HepG2 (cell line): ENCODE measurements at regions not wholly inside any gene's neighbourhood (a gene's known extent, or its start where the extent isn't known, plus 50 kb on each side); places are given as distances from the start of the nearest gene placed in this dataset.

ENCODE experiments used
- ATAC-seq: fragments of 200-7000 bp; cut with Tn5 transposase; 3 replicates; pipeline ENCODE4 v1.9.1; 2020; ENCODE audit warnings: mild to moderate bottlenecking, moderate library complexity
- BruUV-seq: library from RNA; stranded (reverse); fragments of 400-500 nt; replicated peaks from 2 replicates; lab custom pipeline; 2021; lab: Mats Ljungman, UMichigan
- CTCF ChIA-PET: fragments of 300-600 bp; formaldehyde crosslinking; extraction: SDS; loops from one replicate; lab custom pipeline; 2021; ENCODE audit warnings: low total read pairs, inconsistent platforms, low intra/inter-chr PET ratio; lab: Yijun Ruan, JAX
- POLR2A ChIA-PET: fragments of 350-600 bp; sonication (Branson Sonifier 250); formaldehyde crosslinking; loops from one replicate; lab custom pipeline; 2020; ENCODE audit warnings: antibody characterized with exemption, inconsistent platforms; lab: Yijun Ruan, JAX
- DNase-seq: peaks from one replicate; pipeline ENCODE4 v3.0.0-alpha.2; 2015; ENCODE audit warnings: low spot score
- FAIRE-seq: peaks from 3 replicates; lab custom pipeline; 2011; peaks lifted over from hg19 to GRCh38; lab: Jason Lieb, UNC
- H2AFZ ChIP-seq: one replicate; pipeline ENCODE4 v1.6.1; 2011; ENCODE audit warnings: low read length, inconsistent platforms
- H3K27ac ChIP-seq: fragments of 300-600 bp; 3 replicates; pipeline ENCODE4 v1.8.0; 2011; ENCODE audit warnings: mixed run types, mild to moderate bottlenecking, mixed read lengths, low read length, inconsistent platforms; ENCODE audit not compliant: insufficient read depth; ENCODE audit errors: extremely low read length
- H3K27me3 ChIP-seq, 2 experiments: fragments of 200-600 bp in 1 of 2; 2 replicates in 1 of 2; 3 replicates in 1 of 2; pipeline versions ENCODE4 v1.6.0 to v1.8.0; 2011; ENCODE audit warnings: low read length in 2 of 2, mild to moderate bottlenecking in 2 of 2, moderate library complexity in 2 of 2, inconsistent platforms in 1 of 2; ENCODE audit not compliant: insufficient read depth in 2 of 2, control insufficient read depth in 1 of 2
- H3K36me3 ChIP-seq, 2 experiments: fragments of 200-600 bp in 1 of 2; replicated peaks in 1 of 2; 2 replicates in 1 of 2; 3 replicates in 1 of 2; pipeline versions ENCODE4 v1.5.1 to v1.8.0; 2011; ENCODE audit warnings: low read length in 2 of 2, inconsistent platforms in 1 of 2; ENCODE audit not compliant: insufficient read depth in 2 of 2, control insufficient read depth in 1 of 2
- H3K4me1 ChIP-seq: 2 replicates; pipeline ENCODE4 v1.5.1; 2012; ENCODE audit warnings: low read length, inconsistent platforms; ENCODE audit not compliant: insufficient read depth
- H3K4me2 ChIP-seq: 2 replicates; pipeline ENCODE4 v1.6.0; 2011; ENCODE audit warnings: low read depth, low read length, inconsistent platforms
- H3K4me3 ChIP-seq, 3 experiments: fragments of 200-600 bp in 1 of 3; sonication (generic), shearing (Covaris generic) in 1 of 3; replicated peaks in 1 of 3; 2 replicates each; pipeline ENCODE4 v1.5.1; 2011 to 2016; ENCODE audit warnings: low read length in 3 of 3, inconsistent platforms in 2 of 3, low read depth in 2 of 3, mild to moderate bottlenecking in 2 of 3, control low read depth in 1 of 3, mixed read lengths in 1 of 3; ENCODE audit not compliant: insufficient read depth in 1 of 3
- H3K79me2 ChIP-seq: one replicate; pipeline ENCODE4 v1.6.1; 2011; ENCODE audit warnings: low read length, inconsistent platforms; ENCODE audit not compliant: insufficient read depth
- H3K9ac ChIP-seq: 2 replicates; pipeline ENCODE4 v1.6.0; 2011; ENCODE audit warnings: mild to moderate bottlenecking, low read depth, low read length, inconsistent platforms; ENCODE audit not compliant: insufficient read depth
- H3K9me3 ChIP-seq: 2 replicates; pipeline ENCODE4 v1.5.1; 2012; ENCODE audit warnings: mild to moderate bottlenecking, low read length
- H4K20me1 ChIP-seq: 2 replicates; pipeline ENCODE4 v1.6.0; 2011; ENCODE audit warnings: inconsistent platforms, mild to moderate bottlenecking, low read length, moderate library complexity; ENCODE audit not compliant: insufficient read depth
- ASH2L ChIP-seq: fragments of 300-600, 200-600 bp; sonication (generic); IDR thresholded peaks from 2 replicates; pipeline ENCODE4 v1.7.0; 2017; ENCODE audit warnings: low read depth, mild to moderate bottlenecking, moderate library complexity, mixed read lengths, low read length; ENCODE audit not compliant: insufficient read length
- ATM ChIP-seq: fragments of 450-650 bp; IDR thresholded peaks from 2 replicates; pipeline ENCODE4 v1.7.1; 2017; ENCODE audit warnings: mild to moderate bottlenecking, borderline replicate concordance
- KLF12 ChIP-seq: sonication (generic); formaldehyde crosslinking; IDR thresholded peaks from 2 replicates; pipeline ENCODE4 v1.4.0; 2020; ENCODE audit warnings: missing genetic modification reagents, borderline replicate concordance
- KMT2B ChIP-seq: IDR thresholded peaks from 2 replicates; pipeline ENCODE4 v1.6.1; 2016; ENCODE audit warnings: missing genetic modification reagents, missing compliant biosample characterization
- MBNL3 ChIP-seq: fragments of 250-450 bp; sonication (Bioruptor Pico); conservative IDR thresholded peaks from 2 replicates; pipeline ENCODE4 v1.8.0; 2022; ENCODE audit warnings: mild to moderate bottlenecking, inconsistent platforms
- RBM39 ChIP-seq: fragments of 200-400 bp; formaldehyde crosslinking; IDR thresholded peaks from one replicate; pipeline ENCODE4 v1.6.1; 2018; ENCODE audit warnings: antibody characterized with exemption, mild to moderate bottlenecking, low read depth, low read length; ENCODE audit not compliant: poor library complexity, severe bottlenecking
- RFXAP ChIP-seq: sonication (generic); formaldehyde crosslinking; IDR thresholded peaks from 2 replicates; pipeline ENCODE4 v1.4.0; 2020; ENCODE audit warnings: missing genetic modification reagents, borderline replicate concordance
- SKI ChIP-seq: fragments of 450-650 bp; IDR thresholded peaks from one replicate; pipeline ENCODE4 v1.6.1; 2018; ENCODE audit warnings: mild to moderate bottlenecking; ENCODE audit not compliant: partially characterized antibody
- STAT6 ChIP-seq: sonication (generic); formaldehyde crosslinking; IDR thresholded peaks from 2 replicates; pipeline ENCODE4 v1.4.0; 2020; ENCODE audit warnings: missing genetic modification reagents, mild to moderate bottlenecking, borderline replicate concordance
- TEF ChIP-seq: sonication (generic); formaldehyde crosslinking; IDR thresholded peaks from 2 replicates; pipeline ENCODE4 v1.5.0; 2020; ENCODE audit warnings: missing genetic modification reagents
- ZIK1 ChIP-seq: sonication (generic); formaldehyde crosslinking; IDR thresholded peaks from 2 replicates; pipeline ENCODE4 v1.5.0; 2020; ENCODE audit warnings: mild to moderate bottlenecking, low read depth, missing genetic modification reagents, borderline replicate concordance
- ZNF329 ChIP-seq: sonication (generic); formaldehyde crosslinking; IDR thresholded peaks from 2 replicates; pipeline ENCODE4 v1.9.0; 2021; ENCODE audit warnings: low read depth, mild to moderate bottlenecking, missing genetic modification reagents
- ZNF883 ChIP-seq: sonication (generic); formaldehyde crosslinking; IDR thresholded peaks from 2 replicates; pipeline ENCODE4 v1.5.1; 2020; ENCODE audit warnings: mild to moderate bottlenecking, missing genetic modification reagents; ENCODE audit errors: not compliant biosample characterization
- WGBS: methylation state at CpG from one replicate; pipeline ENCODE4 v1.1.6; 2017; ENCODE audit warnings: low lambda C conversion rate; 5-methylcytosine and 5-hydroxymethylcytosine counted together
- in situ Hi-C: cut with HindIII; loops from 2 replicates; pipeline ENCODE4 v1.10.0; 2017; ENCODE audit warnings: low pct_unique_long_range_greater_than_20kb; ENCODE audit not compliant: extremely low pct_ligation_motif_present
- intact Hi-C: fragments of 100-400 bp; cut with micrococcal nuclease; formaldehyde crosslinking; loops from one replicate; pipeline ENCODE4 v1.10.0; 2022; ENCODE audit not compliant: unreplicated experiment
- TF ChIP-seq, protein P1 (sequence below): sonication (generic); formaldehyde crosslinking; conservative IDR thresholded peaks from 2 replicates; pipeline ENCODE4 v1.4.0; 2020; ENCODE audit warnings: mild to moderate bottlenecking, missing genetic modification reagents, moderate library complexity
- TF ChIP-seq, protein P2 (sequence below): sonication (generic); formaldehyde crosslinking; IDR thresholded peaks from 2 replicates; pipeline ENCODE4 v1.5.0; 2020; ENCODE audit warnings: missing genetic modification reagents, mild to moderate bottlenecking, borderline replicate concordance

GRCh38 chr4:155602351-155603140 is 64.1 kb upstream of the GUCY1A1 start:
- Histone ChIP-seq H3K4me1 (no peaks in the 10 kb centered on the region), H3K9ac (no peak overlapping the region), H3K4me3 (no peak overlapping the region), H3K36me3 (no peaks in the 10 kb centered on the region), H2AFZ (no peak overlapping the region), H3K4me2 (no peak overlapping the region), H3K27me3 (no peaks in the 10 kb centered on the region; a peak in 1 of 5 replicates), H3K9me3 (no peaks in the 10 kb centered on the region), H3K79me2 (no peaks in the 10 kb centered on the region), H4K20me1 (no peaks in the 10 kb centered on the region), H3K27ac (no peak overlapping the region)
- ATAC-seq (no peak), FAIRE-seq (no peak), DNase-seq (no peak)
- BruUV-seq, result no TSS peak
- in situ Hi-C loops, result no loop called here
- ChIA-PET POLR2A (no interaction called here), CTCF (no interaction called here)
- intact Hi-C loops, result no loop called here
- WGBS, result 25% methylated on average over 3 of the region's 3 CpGs
- TF ChIP-seq, protein P1, sequence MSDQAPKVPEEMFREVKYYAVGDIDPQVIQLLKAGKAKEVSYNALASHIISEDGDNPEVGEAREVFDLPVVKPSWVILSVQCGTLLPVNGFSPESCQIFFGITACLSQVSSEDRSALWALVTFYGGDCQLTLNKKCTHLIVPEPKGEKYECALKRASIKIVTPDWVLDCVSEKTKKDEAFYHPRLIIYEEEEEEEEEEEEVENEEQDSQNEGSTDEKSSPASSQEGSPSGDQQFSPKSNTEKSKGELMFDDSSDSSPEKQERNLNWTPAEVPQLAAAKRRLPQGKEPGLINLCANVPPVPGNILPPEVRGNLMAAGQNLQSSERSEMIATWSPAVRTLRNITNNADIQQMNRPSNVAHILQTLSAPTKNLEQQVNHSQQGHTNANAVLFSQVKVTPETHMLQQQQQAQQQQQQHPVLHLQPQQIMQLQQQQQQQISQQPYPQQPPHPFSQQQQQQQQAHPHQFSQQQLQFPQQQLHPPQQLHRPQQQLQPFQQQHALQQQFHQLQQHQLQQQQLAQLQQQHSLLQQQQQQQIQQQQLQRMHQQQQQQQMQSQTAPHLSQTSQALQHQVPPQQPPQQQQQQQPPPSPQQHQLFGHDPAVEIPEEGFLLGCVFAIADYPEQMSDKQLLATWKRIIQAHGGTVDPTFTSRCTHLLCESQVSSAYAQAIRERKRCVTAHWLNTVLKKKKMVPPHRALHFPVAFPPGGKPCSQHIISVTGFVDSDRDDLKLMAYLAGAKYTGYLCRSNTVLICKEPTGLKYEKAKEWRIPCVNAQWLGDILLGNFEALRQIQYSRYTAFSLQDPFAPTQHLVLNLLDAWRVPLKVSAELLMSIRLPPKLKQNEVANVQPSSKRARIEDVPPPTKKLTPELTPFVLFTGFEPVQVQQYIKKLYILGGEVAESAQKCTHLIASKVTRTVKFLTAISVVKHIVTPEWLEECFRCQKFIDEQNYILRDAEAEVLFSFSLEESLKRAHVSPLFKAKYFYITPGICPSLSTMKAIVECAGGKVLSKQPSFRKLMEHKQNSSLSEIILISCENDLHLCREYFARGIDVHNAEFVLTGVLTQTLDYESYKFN (CRISPR knock-in tag), result no peak
- TF ChIP-seq RBM39, result no peak
- TF ChIP-seq RFXAP (CRISPR knock-in tag), result no peak
- TF ChIP-seq STAT6 (CRISPR knock-in tag), result no peak
- no peak for TF ChIP-seq KLF12 (CRISPR knock-in tag)
- no peak for TF ChIP-seq TEF (CRISPR knock-in tag)
- no peak for TF ChIP-seq ZNF329 (CRISPR knock-in tag)
- no peak for TF ChIP-seq ZNF883 (CRISPR knock-in tag)
- no peak for TF ChIP-seq SKI
- TF ChIP-seq, protein P2, sequence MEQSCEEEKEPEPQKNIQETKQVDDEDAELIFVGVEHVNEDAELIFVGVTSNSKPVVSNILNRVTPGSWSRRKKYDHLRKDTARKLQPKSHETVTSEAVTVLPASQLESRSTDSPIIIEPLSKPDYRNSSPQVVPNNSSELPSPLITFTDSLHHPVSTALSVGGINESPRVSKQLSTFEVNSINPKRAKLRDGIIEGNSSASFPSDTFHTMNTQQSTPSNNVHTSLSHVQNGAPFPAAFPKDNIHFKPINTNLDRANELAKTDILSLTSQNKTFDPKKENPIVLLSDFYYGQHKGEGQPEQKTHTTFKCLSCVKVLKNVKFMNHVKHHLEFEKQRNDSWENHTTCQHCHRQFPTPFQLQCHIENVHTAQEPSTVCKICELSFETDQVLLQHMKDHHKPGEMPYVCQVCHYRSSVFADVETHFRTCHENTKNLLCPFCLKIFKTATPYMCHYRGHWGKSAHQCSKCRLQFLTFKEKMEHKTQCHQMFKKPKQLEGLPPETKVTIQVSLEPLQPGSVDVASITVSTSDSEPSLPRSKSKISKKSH (CRISPR knock-in tag), result no peak
- no peak for TF ChIP-seq KMT2B (CRISPR knock-in tag)
- TF ChIP-seq MBNL3 (CRISPR knock-in tag), result no peak
- no peak for TF ChIP-seq ATM
- TF ChIP-seq ASH2L, result no peak
- no peak for TF ChIP-seq ZIK1
